Endodermal cell (in vitro differentiated cells): ENCODE measurements at regions not wholly inside any gene's neighbourhood (a gene's known extent, or its start where the extent isn't known, plus 50 kb on each side); places are given as distances from the start of the nearest gene placed in this dataset.

Source experiments
- DNase-seq: peaks from one replicate; pipeline ENCODE4 v3.0.0-alpha.2; 2017
- H3K27ac ChIP-seq: 2 replicates; pipeline ENCODE4 v1.5.1; 2013; ENCODE audit warnings: mild to moderate bottlenecking, low read depth, low read length, moderate library complexity
- H3K27me3 ChIP-seq: 2 replicates; pipeline ENCODE4 v1.6.1; 2013; ENCODE audit warnings: mild to moderate bottlenecking, low read length, moderate library complexity; ENCODE audit not compliant: insufficient read depth, control insufficient read depth, poor library complexity, severe bottlenecking
- H3K36me3 ChIP-seq: 2 replicates; pipeline ENCODE4 v1.7.0; 2013; ENCODE audit warnings: mild to moderate bottlenecking, low read length, moderate library complexity; ENCODE audit not compliant: control insufficient read depth, insufficient read depth
- H3K4me1 ChIP-seq: one replicate; pipeline ENCODE4 v1.7.0; 2013; ENCODE audit warnings: low read length; ENCODE audit not compliant: control insufficient read depth, insufficient read depth
- H3K4me3 ChIP-seq: 2 replicates; pipeline ENCODE4 v1.5.1; 2013; ENCODE audit warnings: mild to moderate bottlenecking, low read length, moderate library complexity
- H3K9ac ChIP-seq: 2 replicates; pipeline ENCODE4 v1.6.1; 2013; ENCODE audit warnings: mild to moderate bottlenecking, low read length, moderate library complexity; ENCODE audit not compliant: poor library complexity, severe bottlenecking; ENCODE audit errors: extremely low read depth
- H3K9me3 ChIP-seq: 2 replicates; pipeline ENCODE4 v1.6.1; 2013; ENCODE audit warnings: mild to moderate bottlenecking, low read length, moderate library complexity; ENCODE audit not compliant: control insufficient read depth
- H3K27ac Mint-ChIP-seq: 2 replicates; pipeline ENCODE4 v1.8.0; 2020; ENCODE audit warnings: mixed read lengths
- H3K27me3 Mint-ChIP-seq: 2 replicates; pipeline ENCODE4 v1.8.0; 2021; ENCODE audit warnings: mild to moderate bottlenecking, mixed read lengths; ENCODE audit not compliant: insufficient read depth
- H3K36me3 Mint-ChIP-seq: 2 replicates; pipeline ENCODE4 v1.8.0; 2020; ENCODE audit warnings: low read depth, mixed read lengths
- H3K4me1 Mint-ChIP-seq: 2 replicates; pipeline ENCODE4 v1.8.0; 2020; ENCODE audit warnings: mixed read lengths
- H3K4me3 Mint-ChIP-seq: 2 replicates; pipeline ENCODE4 v1.8.0; 2020; ENCODE audit warnings: mild to moderate bottlenecking, moderate library complexity, mixed read lengths
- H3K9me3 Mint-ChIP-seq: 2 replicates; pipeline ENCODE4 v1.8.0; 2020; ENCODE audit warnings: mild to moderate bottlenecking, mixed read lengths
- CTCF ChIP-seq: fragments of 200-600 bp; sonication (generic); conservative IDR thresholded peaks from 2 replicates; pipeline ENCODE4 v1.5.0; 2021; ENCODE audit warnings: antibody characterized with exemption, mild to moderate bottlenecking
- WGBS, 2 experiments: methylation state at CpG; one replicate each; pipeline versions ENCODE4 v1.1.5 to v1.1.7; 2013; ENCODE audit warnings: missing lambda C conversion rate in 2 of 2, mixed read lengths in 1 of 2; ENCODE audit not compliant: insufficient coverage in 1 of 2, insufficient read length in 1 of 2; 5-methylcytosine and 5-hydroxymethylcytosine counted together

GRCh38 chr16:64539811-64540371 lies 582.0 kb downstream of the CDH11 start:
- Mint-ChIP-seq H3K4me3 (no peak overlapping the region), H3K27me3 (no peaks in the 10 kb centered on the region), H3K9me3 (peaks cover 3% of the 10 kb centered on the region), H3K27ac (no peak overlapping the region), H3K4me1 (peaks cover under 1% of the 10 kb centered on the region), H3K36me3 (no peaks in the 10 kb centered on the region)
- no peaks in the 10 kb centered on the region for H3K4me1 ChIP-seq
- no peaks in the 10 kb centered on the region for H3K27me3 ChIP-seq
- peaks cover 5% of the 10 kb centered on the region for H3K9me3 ChIP-seq
- WGBS, 2 experiments = 93 to 100% methylated on average over 1 to 4 of the region's 4 CpGs
- TF ChIP-seq CTCF = no peak
- DNase-seq = no peak
- H3K4me3 ChIP-seq = no peak overlapping the region
- H3K36me3 ChIP-seq = no peaks in the 10 kb centered on the region
- no peak overlapping the region for H3K27ac ChIP-seq
- H3K9ac ChIP-seq = no peak overlapping the region

DNA sequence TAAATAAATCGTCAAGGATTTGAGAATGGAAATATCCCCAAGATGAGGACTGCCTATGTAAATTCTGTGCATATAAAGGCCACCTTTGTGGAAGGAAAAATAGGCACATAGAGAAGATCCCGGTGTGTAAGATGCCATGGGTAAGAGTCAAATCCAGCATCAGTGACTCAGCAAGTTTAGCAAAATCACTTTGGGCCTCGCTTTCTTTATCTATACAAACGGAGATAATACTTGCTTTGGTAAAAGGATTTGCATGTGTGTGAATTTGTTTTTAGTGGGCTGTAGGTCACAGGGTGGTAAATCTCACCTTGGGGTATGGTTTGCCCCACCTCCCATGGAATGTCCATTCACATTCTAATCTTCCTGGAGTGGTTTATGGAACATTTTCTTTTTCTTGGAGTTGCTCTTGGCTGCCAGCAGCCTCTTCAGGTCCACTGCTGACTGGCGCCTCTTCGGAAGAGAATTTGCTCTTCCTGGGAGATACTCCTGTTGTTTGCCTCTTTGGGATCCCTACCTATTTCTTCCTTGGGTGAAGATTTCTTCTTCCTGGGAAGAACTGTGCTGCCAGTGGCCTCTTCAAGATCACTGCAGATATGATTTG lies 587.6 kb downstream of the CDH11 start:
- peaks cover 2% of the 10 kb centered on the region for H3K9me3 Mint-ChIP-seq
- H3K27me3 Mint-ChIP-seq = no peaks in the 10 kb centered on the region
- 70 to 86% methylated on average over 5 to 6 of the region's 6 CpGs for WGBS, 2 experiments
- H3K9me3 ChIP-seq = no peaks in the 10 kb centered on the region
- no peak overlapping the region for H3K4me3 Mint-ChIP-seq
- H3K9ac ChIP-seq = no peak overlapping the region
- no peak overlapping the region for H3K27ac ChIP-seq
- TF ChIP-seq CTCF = no peak
- H3K36me3 ChIP-seq = no peaks in the 10 kb centered on the region
- no peaks in the 10 kb centered on the region for H3K27me3 ChIP-seq
- peak; percentile 52 for DNase-seq
- peaks cover 31% of the 10 kb centered on the region for H3K4me1 Mint-ChIP-seq
- no peak overlapping the region for H3K4me3 ChIP-seq
- H3K27ac Mint-ChIP-seq = peak overlapping the region; percentile 9
- no peaks in the 10 kb centered on the region for H3K36me3 Mint-ChIP-seq
- H3K4me1 ChIP-seq = no peaks in the 10 kb centered on the region

GRCh38 chr16:64532691-64533090 lies 589.2 kb downstream of the CDH11 start:
- Histone ChIP-seq H3K4me3 (no peak overlapping the region), H3K27ac (no peak overlapping the region), H3K9me3 (no peaks in the 10 kb centered on the region), H3K27me3 (no peaks in the 10 kb centered on the region), H3K36me3 (no peaks in the 10 kb centered on the region), H3K4me1 (no peaks in the 10 kb centered on the region), H3K9ac (no peak overlapping the region)
- no peak for TF ChIP-seq CTCF
- H3K36me3 Mint-ChIP-seq = no peaks in the 10 kb centered on the region
- H3K4me3 Mint-ChIP-seq = no peak overlapping the region
- H3K4me1 Mint-ChIP-seq = peaks cover 31% of the 10 kb centered on the region
- WGBS, 2 experiments = 71 to 88% methylated on average over 9 of the region's 9 CpGs
- H3K9me3 Mint-ChIP-seq = peaks cover 2% of the 10 kb centered on the region
- DNase-seq = peak; percentile 41
- no peaks in the 10 kb centered on the region for H3K27me3 Mint-ChIP-seq
- H3K27ac Mint-ChIP-seq = no peak overlapping the region
